Liver (tissue), 8 donors: ENCODE measurements at regions not wholly inside any gene's neighbourhood (a gene's known extent, or its start where the extent isn't known, plus 50 kb on each side); places are given as distances from the start of the nearest gene placed in this dataset.

ENCODE experiments used
- DNase-seq: peaks from one replicate; pipeline ENCODE4 v3.0.0-alpha.2; 2017; ENCODE audit warnings: low spot score
- H3K27ac ChIP-seq, 2 donors: one replicate each; pipeline ENCODE4 v1.7.0; 2013; ENCODE audit warnings: inconsistent platforms in 2 of 2, low read length in 2 of 2, control low read depth in 1 of 2, low read depth in 1 of 2, mild to moderate bottlenecking in 1 of 2
- H3K27me3 ChIP-seq, 4 donors: one replicate each; pipeline versions ENCODE4 v1.6.1 to v1.7.0; 2013; ENCODE audit warnings: low read length in 3 of 4, inconsistent platforms in 1 of 4, mild to moderate bottlenecking in 1 of 4, moderate library complexity in 1 of 4; ENCODE audit not compliant: control insufficient read depth in 4 of 4, insufficient read depth in 4 of 4
- H3K36me3 ChIP-seq, 4 donors: one replicate each; pipeline versions ENCODE4 v1.6.1 to v1.7.0; 2013; ENCODE audit warnings: low read length in 3 of 4, mild to moderate bottlenecking in 3 of 4, low read depth in 1 of 4, moderate library complexity in 1 of 4; ENCODE audit not compliant: control insufficient read depth in 4 of 4, insufficient read depth in 3 of 4
- H3K4me1 ChIP-seq, 4 donors: one replicate each; pipeline versions ENCODE4 v1.6.1 to v1.7.0; 2013; ENCODE audit warnings: low read length in 3 of 4, mild to moderate bottlenecking in 3 of 4, moderate library complexity in 1 of 4; ENCODE audit not compliant: control insufficient read depth in 4 of 4, insufficient read depth in 4 of 4
- H3K4me3 ChIP-seq, 3 donors: one replicate each; pipeline versions ENCODE4 v1.6.1 to v1.7.0; 2013; ENCODE audit warnings: low read length in 3 of 3, control low read depth in 1 of 3, low read depth in 1 of 3, mild to moderate bottlenecking in 1 of 3
- H3K9ac ChIP-seq, 2 donors: one replicate each; pipeline ENCODE4 v1.7.0; 2013; ENCODE audit warnings: low read length in 2 of 2, mild to moderate bottlenecking in 2 of 2, moderate library complexity in 2 of 2, control low read depth in 1 of 2, low read depth in 1 of 2
- H3K9me3 ChIP-seq, 4 donors: one replicate each; pipeline versions ENCODE4 v1.6.1 to v1.7.0; 2013; ENCODE audit warnings: low read length in 3 of 4; ENCODE audit not compliant: control insufficient read depth in 4 of 4
- EGR1 ChIP-seq, 2 donors: IDR thresholded peaks; 2 replicates each; pipeline ENCODE4 v1.6.1; 2016 to 2018; ENCODE audit warnings: antibody characterized with exemption in 2 of 2, low read depth in 2 of 2
- FOXA2 ChIP-seq: IDR thresholded peaks from 2 replicates; pipeline ENCODE4 v1.6.1; 2016; ENCODE audit warnings: antibody characterized with exemption
- GABPA ChIP-seq, 2 donors: IDR thresholded peaks in 1 of 2; conservative IDR thresholded peaks in 1 of 2; 2 replicates each; pipeline ENCODE4 v1.6.1; 2016; ENCODE audit warnings: antibody characterized with exemption in 2 of 2, mild to moderate bottlenecking in 1 of 2, moderate library complexity in 1 of 2
- HNF4A ChIP-seq, 2 donors: conservative IDR thresholded peaks; 2 replicates each; pipeline ENCODE4 v1.6.1; 2016; ENCODE audit warnings: antibody characterized with exemption in 2 of 2, mild to moderate bottlenecking in 2 of 2
- HNF4G ChIP-seq: IDR thresholded peaks from 2 replicates; pipeline ENCODE4 v1.6.1; 2016; ENCODE audit warnings: antibody characterized with exemption
- NR2F2 ChIP-seq: IDR thresholded peaks from 2 replicates; pipeline ENCODE4 v1.6.1; 2016; ENCODE audit warnings: antibody characterized with exemption
- RAD21 ChIP-seq, 2 donors: IDR thresholded peaks; 2 replicates each; pipeline ENCODE4 v1.6.1; 2016; ENCODE audit warnings: antibody characterized with exemption in 2 of 2, mild to moderate bottlenecking in 2 of 2
- RXRA ChIP-seq, 2 donors: IDR thresholded peaks; 2 replicates each; pipeline ENCODE4 v1.6.1; 2017 to 2018; ENCODE audit warnings: antibody characterized with exemption in 2 of 2, mild to moderate bottlenecking in 1 of 2
- SP1 ChIP-seq: IDR thresholded peaks from 2 replicates; pipeline ENCODE4 v1.6.1; 2018; ENCODE audit warnings: antibody characterized with exemption, mild to moderate bottlenecking
- TAF1 ChIP-seq: conservative IDR thresholded peaks from 2 replicates; pipeline ENCODE4 v1.6.1; 2016; ENCODE audit warnings: antibody characterized with exemption, mild to moderate bottlenecking
- ZBTB33 ChIP-seq: IDR thresholded peaks from 2 replicates; pipeline ENCODE4 v1.6.1; 2016; ENCODE audit warnings: antibody characterized with exemption
- WGBS: extraction: QIAGEN DNeasy Blood & Tissue Kit; methylation state at CpG from one replicate; pipeline ENCODE4 v1.1.7; 2013; 5-methylcytosine and 5-hydroxymethylcytosine counted together
- TF ChIP-seq, protein P1 (sequence below): fragments of 150-350 bp; IDR thresholded peaks from 2 replicates; pipeline ENCODE4 v1.5.1; 2017; ENCODE audit warnings: improper control_type of control experiment, low read depth, low read length; ENCODE audit not compliant: missing input control
- TF ChIP-seq, protein P2 (sequence below): IDR thresholded peaks from 2 replicates; pipeline ENCODE4 v1.6.1; 2016; ENCODE audit warnings: antibody characterized with exemption
- TF ChIP-seq, protein P3 (sequence below): IDR thresholded peaks from 2 replicates; pipeline ENCODE4 v1.6.1; 2016; ENCODE audit warnings: antibody characterized with exemption
- TF ChIP-seq, protein P4 (sequence below): IDR thresholded peaks from 2 replicates; pipeline ENCODE4 v1.6.1; 2016; ENCODE audit warnings: antibody characterized with exemption, mild to moderate bottlenecking
- donor health status: healthy.
- donor health status: healthy.
- donor health status: healthy.
- donor health status: healthy.
- donor health status: healthy.

DNA sequence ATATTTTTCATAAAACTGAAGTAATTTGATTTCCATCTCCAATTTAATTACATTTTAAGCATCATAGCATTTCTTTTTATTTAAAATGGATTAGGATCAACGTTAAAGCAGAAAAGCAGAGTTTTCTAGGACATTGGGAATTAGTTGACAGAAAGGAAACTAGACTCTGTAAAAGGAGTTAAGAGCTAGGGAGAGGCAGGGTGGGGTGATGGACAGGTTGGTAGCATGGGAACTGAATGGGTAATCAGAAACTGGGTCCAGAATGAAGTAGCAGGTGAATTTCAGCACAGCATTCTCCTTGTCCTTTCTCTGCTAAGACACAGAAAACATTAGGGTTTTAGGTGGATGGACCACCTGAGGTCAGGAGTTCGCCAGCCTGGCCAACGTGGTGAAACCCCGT lies 97.6 kb downstream of the ANAPC4 start:
- H3K27me3 ChIP-seq = no peaks in the 10 kb centered on the region
- TF ChIP-seq, protein P1, sequence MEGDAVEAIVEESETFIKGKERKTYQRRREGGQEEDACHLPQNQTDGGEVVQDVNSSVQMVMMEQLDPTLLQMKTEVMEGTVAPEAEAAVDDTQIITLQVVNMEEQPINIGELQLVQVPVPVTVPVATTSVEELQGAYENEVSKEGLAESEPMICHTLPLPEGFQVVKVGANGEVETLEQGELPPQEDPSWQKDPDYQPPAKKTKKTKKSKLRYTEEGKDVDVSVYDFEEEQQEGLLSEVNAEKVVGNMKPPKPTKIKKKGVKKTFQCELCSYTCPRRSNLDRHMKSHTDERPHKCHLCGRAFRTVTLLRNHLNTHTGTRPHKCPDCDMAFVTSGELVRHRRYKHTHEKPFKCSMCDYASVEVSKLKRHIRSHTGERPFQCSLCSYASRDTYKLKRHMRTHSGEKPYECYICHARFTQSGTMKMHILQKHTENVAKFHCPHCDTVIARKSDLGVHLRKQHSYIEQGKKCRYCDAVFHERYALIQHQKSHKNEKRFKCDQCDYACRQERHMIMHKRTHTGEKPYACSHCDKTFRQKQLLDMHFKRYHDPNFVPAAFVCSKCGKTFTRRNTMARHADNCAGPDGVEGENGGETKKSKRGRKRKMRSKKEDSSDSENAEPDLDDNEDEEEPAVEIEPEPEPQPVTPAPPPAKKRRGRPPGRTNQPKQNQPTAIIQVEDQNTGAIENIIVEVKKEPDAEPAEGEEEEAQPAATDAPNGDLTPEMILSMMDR = no peak
- TF ChIP-seq SP1 = no peak
- TF ChIP-seq EGR1 (IDR thresholded peaks at IDR 0.05; ENCODE audit: low read depth in 2 of 2) = no peak
- no peak for TF ChIP-seq FOXA2
- TF ChIP-seq TAF1 = no peak
- TF ChIP-seq, protein P2, sequence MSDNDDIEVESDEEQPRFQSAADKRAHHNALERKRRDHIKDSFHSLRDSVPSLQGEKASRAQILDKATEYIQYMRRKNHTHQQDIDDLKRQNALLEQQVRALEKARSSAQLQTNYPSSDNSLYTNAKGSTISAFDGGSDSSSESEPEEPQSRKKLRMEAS = no peak
- DNase-seq = no peak

GRCh38 chr4:25477221-25477620 lies 100.2 kb downstream of the ANAPC4 start:
- no peak for TF ChIP-seq SP1
- no peak for TF ChIP-seq RXRA (IDR thresholded peaks at IDR 0.05)
- TF ChIP-seq, protein P3, sequence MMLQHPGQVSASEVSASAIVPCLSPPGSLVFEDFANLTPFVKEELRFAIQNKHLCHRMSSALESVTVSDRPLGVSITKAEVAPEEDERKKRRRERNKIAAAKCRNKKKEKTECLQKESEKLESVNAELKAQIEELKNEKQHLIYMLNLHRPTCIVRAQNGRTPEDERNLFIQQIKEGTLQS = no peak
- TF ChIP-seq EGR1 (IDR thresholded peaks at IDR 0.05; ENCODE audit: low read depth in 2 of 2) = no peak
- TF ChIP-seq GABPA (IDR thresholded peaks at IDR 0.05 in 1 of 2, conservative IDR thresholded peaks at IDR 0.05 in 1 of 2) = no peak
- TF ChIP-seq, protein P4, sequence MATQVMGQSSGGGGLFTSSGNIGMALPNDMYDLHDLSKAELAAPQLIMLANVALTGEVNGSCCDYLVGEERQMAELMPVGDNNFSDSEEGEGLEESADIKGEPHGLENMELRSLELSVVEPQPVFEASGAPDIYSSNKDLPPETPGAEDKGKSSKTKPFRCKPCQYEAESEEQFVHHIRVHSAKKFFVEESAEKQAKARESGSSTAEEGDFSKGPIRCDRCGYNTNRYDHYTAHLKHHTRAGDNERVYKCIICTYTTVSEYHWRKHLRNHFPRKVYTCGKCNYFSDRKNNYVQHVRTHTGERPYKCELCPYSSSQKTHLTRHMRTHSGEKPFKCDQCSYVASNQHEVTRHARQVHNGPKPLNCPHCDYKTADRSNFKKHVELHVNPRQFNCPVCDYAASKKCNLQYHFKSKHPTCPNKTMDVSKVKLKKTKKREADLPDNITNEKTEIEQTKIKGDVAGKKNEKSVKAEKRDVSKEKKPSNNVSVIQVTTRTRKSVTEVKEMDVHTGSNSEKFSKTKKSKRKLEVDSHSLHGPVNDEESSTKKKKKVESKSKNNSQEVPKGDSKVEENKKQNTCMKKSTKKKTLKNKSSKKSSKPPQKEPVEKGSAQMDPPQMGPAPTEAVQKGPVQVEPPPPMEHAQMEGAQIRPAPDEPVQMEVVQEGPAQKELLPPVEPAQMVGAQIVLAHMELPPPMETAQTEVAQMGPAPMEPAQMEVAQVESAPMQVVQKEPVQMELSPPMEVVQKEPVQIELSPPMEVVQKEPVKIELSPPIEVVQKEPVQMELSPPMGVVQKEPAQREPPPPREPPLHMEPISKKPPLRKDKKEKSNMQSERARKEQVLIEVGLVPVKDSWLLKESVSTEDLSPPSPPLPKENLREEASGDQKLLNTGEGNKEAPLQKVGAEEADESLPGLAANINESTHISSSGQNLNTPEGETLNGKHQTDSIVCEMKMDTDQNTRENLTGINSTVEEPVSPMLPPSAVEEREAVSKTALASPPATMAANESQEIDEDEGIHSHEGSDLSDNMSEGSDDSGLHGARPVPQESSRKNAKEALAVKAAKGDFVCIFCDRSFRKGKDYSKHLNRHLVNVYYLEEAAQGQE = no peak
- TF ChIP-seq NR2F2 = no peak
- no peak for TF ChIP-seq ZBTB33
- no peak for TF ChIP-seq RAD21 (IDR thresholded peaks at IDR 0.05)
- no peak for TF ChIP-seq HNF4G
- TF ChIP-seq FOXA2 = no peak
- TF ChIP-seq HNF4A (conservative IDR thresholded peaks at IDR 0.05) = no peak
- Histone ChIP-seq H3K36me3 (no peaks in the 10 kb centered on the region), H3K4me1 (no peaks in the 10 kb centered on the region)

More for the DNA sequence above, 97.6 kb downstream of the ANAPC4 start:
- 86% methylated on average over 4 of the region's 4 CpGs for WGBS
- Histone ChIP-seq H3K9ac (no peak overlapping the region), H3K36me3 (no peaks in the 10 kb centered on the region), H3K27ac (no peak overlapping the region), H3K4me3 (no peak overlapping the region), H3K4me1 (no peaks in the 10 kb centered on the region), H3K9me3 (peaks cover 0 to 4% (median 0%) of the 10 kb centered on the region in 4 donors)

More at GRCh38 chr4:25477221-25477620, 100.2 kb downstream of the ANAPC4 start:
- H3K27ac ChIP-seq = no peak overlapping the region
- H3K4me3 ChIP-seq = no peak overlapping the region
- H3K9me3 ChIP-seq = peaks cover 0 to 4% (median 0%) of the 10 kb centered on the region in 4 donors
- DNase-seq = no peak
- no peaks in the 10 kb centered on the region for H3K27me3 ChIP-seq
- H3K9ac ChIP-seq = no peak overlapping the region
- WGBS = 60% methylated on average over 1 of the region's 1 CpG
